Esophagus squamous epithelium (tissue), 5 donors: ENCODE measurements at regions not wholly inside any gene's neighbourhood (a gene's known extent, or its start where the extent isn't known, plus 50 kb on each side); places are given as distances from the start of the nearest gene placed in this dataset.

ENCODE experiments used
- DNase-seq: peaks from one replicate; lab custom pipeline; 2025; lab: John Stamatoyannopoulos, UW
- H3K27ac ChIP-seq, 4 donors: fragments of 200-600 bp; sonication (generic); one replicate each; pipeline ENCODE4 v1.5.1; 2016 to 2019; ENCODE audit warnings: mild to moderate bottlenecking in 1 of 4
- H3K27me3 ChIP-seq, 4 donors: fragments of 200-600 bp; sonication (generic); 1 replicate in 3 of 4; 2 replicates in 1 of 4; pipeline versions ENCODE4 v1.5.1 to v1.6.0; 2017 to 2021; ENCODE audit warnings: antibody characterized with exemption in 1 of 4
- H3K36me3 ChIP-seq, 3 donors: fragments of 200-600 bp; sonication (generic); one replicate each; pipeline ENCODE4 v1.5.1; 2016 to 2019
- H3K4me1 ChIP-seq, 3 donors: fragments of 200-600 bp; sonication (generic); one replicate each; pipeline ENCODE4 v1.5.1; 2017 to 2019
- H3K4me3 ChIP-seq, 4 donors: fragments of 200-600 bp; sonication (generic); 1 replicate in 3 of 4; 2 replicates in 1 of 4; pipeline ENCODE4 v1.5.1; 2016 to 2019; ENCODE audit warnings: mild to moderate bottlenecking in 2 of 4, moderate library complexity in 1 of 4
- H3K9me3 ChIP-seq, 3 donors: fragments of 200-600 bp; sonication (generic); one replicate each; pipeline ENCODE4 v1.5.1; 2016 to 2019
- CTCF ChIP-seq, 6 experiments: fragments of 450-650 bp in 4 of 6; fragments of 200-600 bp in 2 of 6; sonication (generic) in 2 of 6; IDR thresholded peaks; one replicate each; pipeline ENCODE4 v1.5.1; 2016 to 2019; ENCODE audit warnings: antibody characterized with exemption in 6 of 6, mild to moderate bottlenecking in 4 of 6, moderate library complexity in 4 of 6
- POLR2A ChIP-seq, 4 donors: fragments of 450-650 bp; IDR thresholded peaks; one replicate each; pipeline ENCODE4 v1.6.1; 2017; ENCODE audit warnings: antibody characterized with exemption in 4 of 4, mild to moderate bottlenecking in 4 of 4, moderate library complexity in 3 of 4
- WGBS, 2 donors: methylation state at CpG; one replicate each; pipeline ENCODE4 v1.1.5; 2018; 5-methylcytosine and 5-hydroxymethylcytosine counted together
- intact Hi-C: fragments of 100-400 bp; cut with DNase I; formaldehyde crosslinking; loops from one replicate; pipeline ENCODE4 v1.15.0; 2022
- donor health status: DM: yes; HTN: yes; CAD: no.

- Histone ChIP-seq H3K4me1 (peaks cover 0 to 4% (median 0%) of the 10 kb centered on the region in 3 donors), H3K27ac (no peak overlapping the region), H3K4me3 (no peak overlapping the region), H3K27me3 (no peaks in the 10 kb centered on the region), H3K36me3 (no peaks in the 10 kb centered on the region), H3K9me3 (no peaks in the 10 kb centered on the region)
- TF ChIP-seq CTCF (IDR thresholded peaks at IDR 0.05) (no peak), POLR2A (IDR thresholded peaks at IDR 0.05) (no peak)
- DNase-seq = no peak
- intact Hi-C loops = no loop called here
- 61 to 70% methylated on average over 6 of the region's 6 CpGs for WGBS, 2 donors
Measured at GRCh38 chr6:150698391-150698790, 98.7 kb downstream of the PLEKHG1 start.

GRCh38 chr6:150702675-150703074 lies 103.0 kb downstream of the PLEKHG1 start:
- 50 to 61% methylated on average over 6 of the region's 6 CpGs for WGBS, 2 donors
- H3K4me3 ChIP-seq = no peak overlapping the region
- intact Hi-C loops = no loop called here
- DNase-seq = no peak
- TF ChIP-seq CTCF (IDR thresholded peaks at IDR 0.05) = no peak
- no peak for TF ChIP-seq POLR2A (IDR thresholded peaks at IDR 0.05)
- H3K4me1 ChIP-seq = peaks cover 0 to 24% (median 0%) of the 10 kb centered on the region in 3 donors
- no peaks in the 10 kb centered on the region for H3K36me3 ChIP-seq
- no peaks in the 10 kb centered on the region for H3K27me3 ChIP-seq
- no peak overlapping the region for H3K27ac ChIP-seq
- H3K9me3 ChIP-seq = no peaks in the 10 kb centered on the region

- no peak overlapping the region for H3K4me3 ChIP-seq
- H3K9me3 ChIP-seq = no peaks in the 10 kb centered on the region
- H3K27ac ChIP-seq = peak overlapping the region in 3 of 4 donors; percentile 56 to 66 (median 63)
- DNase-seq = no peak
- H3K36me3 ChIP-seq = no peaks in the 10 kb centered on the region
- 68 to 74% methylated on average over 4 to 6 of the region's 6 CpGs for WGBS, 2 donors
- H3K4me1 ChIP-seq = peaks cover 0 to 29% (median 3%) of the 10 kb centered on the region in 3 donors
- no peaks in the 10 kb centered on the region for H3K27me3 ChIP-seq
- intact Hi-C loops = no loop called here
- no peak for TF ChIP-seq POLR2A (IDR thresholded peaks at IDR 0.05)
- TF ChIP-seq CTCF (IDR thresholded peaks at IDR 0.05) = no peak
Measured at GRCh38 chr6:150704447-150705192, 104.9 kb downstream of the PLEKHG1 start.

GRCh38 chr6:150705392-150705791 lies 105.7 kb downstream of the PLEKHG1 start:
- no peak overlapping the region for H3K4me3 ChIP-seq
- H3K9me3 ChIP-seq = no peaks in the 10 kb centered on the region
- WGBS, 2 donors = 65 to 71% methylated on average over 9 of the region's 9 CpGs
- TF ChIP-seq CTCF (IDR thresholded peaks at IDR 0.05) (no peak), POLR2A (IDR thresholded peaks at IDR 0.05) (no peak)
- no peaks in the 10 kb centered on the region for H3K27me3 ChIP-seq
- no peak for DNase-seq
- no peaks in the 10 kb centered on the region for H3K36me3 ChIP-seq
- intact Hi-C loops = no loop called here
- peak overlapping the region in 1 of 4 donors; percentile 66 for H3K27ac ChIP-seq
- peaks cover 3 to 36% (median 6%) of the 10 kb centered on the region in 3 donors for H3K4me1 ChIP-seq

GRCh38 chr6:150710236-150710635 lies 110.6 kb downstream of the PLEKHG1 start:
- intact Hi-C loops = no loop called here
- Histone ChIP-seq H3K27ac (peak overlapping the region in 3 of 4 donors; percentile 52 to 84 (median 83)), H3K4me3 (no peak overlapping the region), H3K27me3 (no peaks in the 10 kb centered on the region), H3K36me3 (no peaks in the 10 kb centered on the region), H3K4me1 (peaks cover 21 to 57% (median 25%) of the 10 kb centered on the region in 3 donors), H3K9me3 (no peaks in the 10 kb centered on the region)
- no peak for TF ChIP-seq CTCF (IDR thresholded peaks at IDR 0.05)
- TF ChIP-seq POLR2A (IDR thresholded peaks at IDR 0.05) = no peak
- no peak for DNase-seq
- WGBS, 2 donors = 39 to 64% methylated on average over 5 to 6 of the region's 6 CpGs
